T47D (cell line): ENCODE measurements at regions not wholly inside any gene's neighbourhood (a gene's known extent, or its start where the extent isn't known, plus 50 kb on each side); places are given as distances from the start of the nearest gene placed in this dataset.
A peak's percentile ranks its signal among the peaks of the same experiment; 100 is the strongest.

Source experiments
- DNase-seq, 2 experiments: peaks; one replicate each; pipeline versions ENCODE4 v3.0.0 to v3.0.0-alpha.2; 2011 to 2012; ENCODE audit warnings: low read depth in 1 of 2, low spot score in 1 of 2
- JUND ChIP-seq: IDR thresholded peaks from 2 replicates; pipeline ENCODE4 v1.6.1; 2012; ENCODE audit warnings: low read depth
- in situ Hi-C: cut with HindIII; loops from 2 replicates; pipeline ENCODE4 v1.10.0; 2016; ENCODE audit warnings: low sequenced_read_pairs, low pct_unique_long_range_greater_than_20kb

- no peak for TF ChIP-seq JUND
- in situ Hi-C loops: no loop called here
- no peak for DNase-seq
These were observed 268.8 kb upstream of the ZMIZ1 start for GRCh38 chr10:78800006-78800405.

DNA sequence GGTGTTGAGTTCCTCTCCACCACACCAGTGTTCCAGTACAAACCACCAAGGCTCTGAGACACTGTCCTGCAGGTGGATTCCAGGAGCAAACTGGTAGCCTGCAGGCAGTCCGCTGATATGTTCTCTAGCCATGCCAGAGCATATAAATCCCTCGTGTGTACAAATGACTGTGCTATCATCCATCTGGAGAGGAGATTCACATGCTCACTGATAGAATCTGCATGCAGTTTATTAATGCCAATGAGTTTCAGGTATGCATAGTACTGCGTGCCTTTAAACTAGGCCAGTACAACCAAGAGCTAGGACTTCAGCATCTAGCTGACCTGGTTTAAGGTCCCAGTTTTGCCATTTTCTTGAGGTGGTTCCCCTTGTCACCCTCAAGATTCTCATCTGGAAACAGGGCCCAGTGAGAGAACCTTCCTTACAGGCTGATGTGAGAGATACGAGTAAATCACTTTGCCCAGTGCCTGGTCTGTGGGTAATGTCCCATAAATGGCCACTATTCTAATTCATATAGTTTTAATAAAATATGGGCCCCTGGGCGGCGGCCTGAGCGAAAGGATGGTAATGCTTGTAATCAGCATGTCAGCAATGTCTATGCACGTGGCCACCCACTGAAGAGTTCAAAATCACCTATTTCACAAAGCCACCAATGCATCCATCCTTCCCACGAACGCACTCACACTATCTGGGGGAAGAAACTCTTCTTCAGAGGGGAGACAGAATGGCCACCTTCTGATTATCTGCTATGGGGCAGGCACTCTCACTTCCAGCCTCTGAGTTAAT is 268.0 kb upstream of the ZMIZ1 start:
- peak in 1 of 2 experiments; percentile 19 for DNase-seq
- in situ Hi-C loops: no loop called here

GRCh38 chr10:78802431-78802830 is 266.3 kb upstream of the ZMIZ1 start:
- no peak for DNase-seq
- TF ChIP-seq JUND: no peak
- in situ Hi-C loops: no loop called here

More for the DNA sequence above, 268.0 kb upstream of the ZMIZ1 start:
- TF ChIP-seq JUND: no peak

DNA sequence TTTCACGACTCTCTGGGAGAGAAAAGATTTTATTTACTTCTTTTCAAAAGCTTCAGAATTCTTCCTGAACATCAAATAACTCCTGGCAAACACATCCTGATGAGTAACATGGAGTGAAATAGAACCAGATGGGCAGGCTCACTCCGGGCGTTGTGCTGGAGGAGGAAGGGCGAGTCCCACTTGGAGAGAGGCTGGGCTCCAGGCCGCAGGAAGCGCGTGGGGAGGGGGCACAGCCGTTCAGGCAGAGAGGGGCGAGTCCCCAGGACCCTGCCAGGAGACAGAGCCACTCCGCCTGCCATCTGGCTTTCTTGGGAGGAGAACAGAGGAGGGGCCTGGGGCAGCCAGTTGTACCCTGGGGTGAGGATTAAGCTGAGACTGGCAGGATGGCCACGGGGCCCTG is 265.9 kb upstream of the ZMIZ1 start:
- no peak for TF ChIP-seq JUND
- peak in 1 of 2 experiments; percentile 24 for DNase-seq
- in situ Hi-C loops: no loop called here

DNA sequence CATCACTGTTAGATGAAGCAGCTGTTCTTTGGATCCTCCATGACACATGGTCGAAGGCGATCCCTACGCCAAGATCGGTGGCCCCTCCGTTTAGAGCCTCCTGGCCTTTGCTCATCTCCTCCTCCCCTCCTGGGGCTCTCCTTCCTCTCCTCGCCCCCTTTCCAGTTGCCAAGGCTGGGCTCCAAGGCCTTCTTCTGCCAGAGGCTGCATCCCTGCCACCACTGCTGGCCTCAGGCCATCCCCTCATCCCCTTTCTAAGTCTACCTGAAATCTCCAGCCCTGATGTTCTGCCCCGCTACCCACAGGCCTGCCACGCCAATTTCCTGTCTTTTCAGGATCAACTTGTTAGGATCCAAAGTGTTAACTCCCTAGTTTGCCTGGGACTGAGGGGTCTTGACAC is 265.1 kb upstream of the ZMIZ1 start:
- DNase-seq: no peak
- in situ Hi-C loops: no loop called here
- TF ChIP-seq JUND: no peak

DNA sequence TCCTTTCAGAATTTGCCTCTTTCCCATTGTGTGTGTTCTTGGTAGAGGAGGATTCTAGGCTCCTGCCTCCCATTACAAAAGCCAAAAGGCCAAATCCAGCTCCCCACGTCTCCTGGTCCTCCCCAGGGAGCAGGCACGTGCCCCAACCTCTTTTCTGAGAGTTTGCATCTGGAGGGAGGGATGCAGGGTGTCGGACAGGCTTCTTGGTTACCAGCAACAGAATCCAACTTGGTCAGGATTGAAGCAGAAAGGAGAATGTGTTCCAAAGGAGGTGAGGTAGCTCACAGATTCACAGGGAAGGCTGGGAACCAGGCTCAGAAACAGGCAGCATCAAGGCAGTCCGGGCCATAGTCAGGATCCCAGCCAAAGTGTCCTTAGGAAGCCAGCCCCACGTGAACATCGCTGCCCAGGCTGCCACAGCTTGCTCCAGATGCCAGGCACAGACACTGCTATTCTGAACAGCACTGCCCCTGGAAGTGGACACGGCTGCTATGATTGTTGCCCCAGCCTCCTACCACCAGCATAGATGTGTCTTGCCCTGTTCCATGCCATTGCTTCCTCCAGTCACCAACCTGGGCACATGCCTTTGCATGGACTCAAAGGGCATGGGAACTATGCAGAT is 264.2 kb upstream of the ZMIZ1 start:
- in situ Hi-C loops: no loop called here
- DNase-seq: no peak
- TF ChIP-seq JUND: no peak

DNA sequence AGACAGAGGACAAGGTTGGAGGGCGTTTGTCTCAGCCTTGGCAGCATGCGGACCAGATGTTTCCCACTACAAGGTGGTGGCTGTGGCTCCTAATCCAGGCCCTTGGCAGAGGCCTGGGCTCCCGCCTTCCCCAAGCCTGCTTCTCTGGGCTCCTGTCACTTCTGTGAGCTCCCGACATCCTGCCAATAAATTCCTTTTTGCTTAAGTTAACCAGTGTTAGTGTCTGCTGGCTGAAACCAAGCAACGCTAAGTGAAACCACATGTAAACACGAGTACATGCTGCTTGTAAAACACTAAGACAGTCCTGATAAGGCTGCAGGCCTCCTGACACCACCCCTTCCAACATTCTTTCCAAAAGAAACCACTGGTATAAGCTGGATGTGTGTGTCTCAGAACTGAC is 263.6 kb upstream of the ZMIZ1 start:
- TF ChIP-seq JUND: no peak
- peak; percentile 41 to 62 for DNase-seq
- in situ Hi-C loops: no loop called here

DNA sequence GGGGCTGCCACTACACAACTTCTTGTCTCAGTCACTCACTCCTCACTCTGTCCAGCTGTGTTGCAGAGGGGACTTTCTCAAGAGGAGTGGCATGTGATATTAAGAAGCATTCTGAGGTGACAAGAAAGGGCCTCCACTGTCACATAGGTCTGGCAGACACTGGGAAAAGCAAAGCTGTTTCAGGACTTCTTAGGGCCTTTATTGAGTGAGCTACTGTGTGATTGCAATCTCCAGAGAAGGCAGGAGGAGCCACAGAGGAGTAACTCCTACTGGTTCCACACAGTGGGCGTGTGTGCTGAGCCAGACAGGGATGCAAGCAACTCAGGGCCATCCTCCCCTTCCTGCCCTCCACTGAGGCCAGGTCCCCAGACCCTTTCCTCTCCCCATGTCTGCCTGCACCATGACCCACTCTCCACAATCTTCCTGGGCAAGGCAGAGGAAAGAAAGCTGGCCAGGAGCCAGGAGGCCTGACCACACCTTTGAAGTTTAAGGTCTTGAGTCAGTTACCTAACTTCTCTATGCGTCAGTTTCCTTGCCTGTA is 262.0 kb upstream of the ZMIZ1 start:
- no peak for TF ChIP-seq JUND
- DNase-seq: peak in 1 of 2 experiments; percentile 46

GRCh38 chr10:78807504-78808203 is 261.1 kb upstream of the ZMIZ1 start:
- no peak for DNase-seq
- in situ Hi-C loops: no loop called here
- no peak for TF ChIP-seq JUND

More for the DNA sequence above, 262.0 kb upstream of the ZMIZ1 start:
- in situ Hi-C loops: no loop called here

DNA sequence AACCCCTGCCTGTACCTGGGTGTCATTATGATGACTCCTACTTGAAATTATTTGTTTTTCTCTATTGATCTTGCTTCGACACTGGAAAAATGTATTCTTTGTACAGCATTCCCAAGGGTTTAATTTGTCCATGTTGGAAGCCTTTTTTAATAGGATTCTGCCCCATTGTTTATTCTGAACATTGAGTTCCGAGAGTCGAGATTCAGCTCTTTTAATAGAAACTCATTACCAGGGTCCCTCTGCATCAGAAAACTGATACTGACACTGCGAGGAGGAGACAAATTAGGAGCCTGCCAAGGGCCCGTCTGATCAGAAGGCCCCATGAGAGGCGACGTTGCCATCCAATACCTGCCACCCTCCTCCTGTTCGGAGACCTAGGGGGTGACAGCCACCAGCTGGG is 260.5 kb upstream of the ZMIZ1 start:
- no peak for TF ChIP-seq JUND
- DNase-seq: no peak
- in situ Hi-C loops: no loop called here

DNA sequence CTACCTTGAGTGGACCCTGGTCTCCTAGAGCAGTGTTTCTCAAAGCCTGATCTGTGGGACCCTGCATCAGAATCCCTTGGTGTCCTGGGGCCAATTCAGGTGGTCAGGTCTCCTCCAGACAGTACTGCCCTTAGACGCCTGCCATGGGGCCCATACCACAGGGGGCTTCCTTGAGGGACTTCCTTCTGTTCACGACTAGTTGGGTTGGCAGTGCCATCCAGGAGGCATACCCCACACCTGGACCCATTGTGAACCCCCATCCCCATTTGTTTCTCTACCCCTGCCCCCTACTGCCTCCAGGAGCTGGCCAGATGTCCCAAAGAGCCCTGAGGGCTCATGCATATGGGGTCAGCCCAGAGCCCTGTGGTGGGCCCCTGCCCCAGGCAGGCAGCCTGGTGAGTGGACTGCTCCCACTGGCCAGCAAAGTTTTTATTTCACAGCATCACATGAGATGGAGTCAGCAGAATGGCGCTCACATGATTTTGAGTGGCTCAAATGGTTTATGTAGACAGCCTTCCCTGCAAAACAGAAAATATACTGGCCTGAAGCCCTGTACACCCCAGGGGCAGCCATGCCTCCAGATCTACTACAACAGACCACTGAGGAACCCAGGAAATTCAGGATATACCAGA is 259.9 kb upstream of the ZMIZ1 start:
- DNase-seq: no peak
- in situ Hi-C loops: no loop called here
- TF ChIP-seq JUND: no peak

DNA sequence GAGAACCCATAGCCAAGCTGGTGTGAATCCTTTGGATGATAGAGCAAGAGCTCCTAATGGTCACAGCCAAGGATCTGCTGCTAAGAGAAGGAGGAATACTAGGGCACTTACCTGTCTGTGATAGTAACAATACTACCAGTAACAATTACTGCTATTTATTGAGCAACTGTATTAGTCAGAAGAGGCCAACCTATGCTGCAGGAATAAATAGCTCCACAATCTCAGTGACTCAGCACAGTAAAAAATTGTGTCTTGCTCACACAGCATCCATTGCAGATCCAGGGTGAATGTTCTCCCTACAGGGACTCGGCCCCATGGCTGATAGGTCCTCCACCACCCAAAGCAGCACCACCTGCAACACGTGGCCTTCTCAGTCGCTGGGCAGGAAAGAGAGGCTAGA is 257.6 kb upstream of the ZMIZ1 start:
- in situ Hi-C loops: no loop called here
- TF ChIP-seq JUND: no peak
- DNase-seq: no peak
